Mesenteric fat pad (tissue), 1 donor: ENCODE measurements at regions not wholly inside any gene's neighbourhood (a gene's known extent, or its start where the extent isn't known, plus 50 kb on each side); places are given as distances from the start of the nearest gene placed in this dataset.

Source experiments
- DNase-seq: peaks from one replicate; pipeline ENCODE4 v3.0.0-alpha.2; 2020; ENCODE audit warnings: low spot score
- donor health status: DM: yes; HTN: yes; CAD: no.

- no peak for DNase-seq
Measured at GRCh38 chr1:106621853-106622252, 434.6 kb upstream of the PRMT6 start.

GRCh38 chr1:106637566-106637965 is 418.9 kb upstream of the PRMT6 start:
- DNase-seq, result no peak

- DNase-seq, result no peak
Measured at GRCh38 chr1:106646261-106646784, 410.2 kb upstream of the PRMT6 start.

GRCh38 chr1:106646816-106647215 is 409.7 kb upstream of the PRMT6 start:
- DNase-seq, result no peak

GRCh38 chr1:106651028-106651762 is 405.3 kb upstream of the PRMT6 start:
- no peak for DNase-seq

GRCh38 chr1:106659490-106660244 is 396.8 kb upstream of the PRMT6 start:
- DNase-seq, result no peak

GRCh38 chr1:106675558-106675957 is 380.9 kb upstream of the PRMT6 start:
- no peak for DNase-seq

GRCh38 chr1:106676021-106676420 is 380.5 kb upstream of the PRMT6 start:
- DNase-seq, result no peak

GRCh38 chr1:106677181-106677580 is 379.3 kb upstream of the PRMT6 start:
- no peak for DNase-seq

GRCh38 chr1:106677721-106678120 is 378.8 kb upstream of the PRMT6 start:
- no peak for DNase-seq

- no peak for DNase-seq
Measured at GRCh38 chr1:106678279-106679050, 378.0 kb upstream of the PRMT6 start.

- DNase-seq, result no peak
Measured at GRCh38 chr1:106680216-106680615, 376.3 kb upstream of the PRMT6 start.

- no peak for DNase-seq
Measured at GRCh38 chr1:106680776-106681344, 375.6 kb upstream of the PRMT6 start.

GRCh38 chr1:106681939-106682522 is 374.4 kb upstream of the PRMT6 start:
- no peak for DNase-seq

- DNase-seq, result no peak
Measured at GRCh38 chr1:106688446-106688845, 368.0 kb upstream of the PRMT6 start.

GRCh38 chr1:106698660-106699059 is 357.8 kb upstream of the PRMT6 start:
- no peak for DNase-seq

GRCh38 chr1:106699433-106699832 is 357.0 kb upstream of the PRMT6 start:
- DNase-seq, result no peak

GRCh38 chr1:106700211-106700610 is 356.3 kb upstream of the PRMT6 start:
- DNase-seq, result no peak

- DNase-seq, result no peak
Measured at GRCh38 chr1:106705971-106706370, 350.5 kb upstream of the PRMT6 start.

- DNase-seq, result no peak
Measured at GRCh38 chr1:106717591-106717990, 338.9 kb upstream of the PRMT6 start.

GRCh38 chr1:106721790-106722189 is 334.7 kb upstream of the PRMT6 start:
- DNase-seq, result no peak
